ENCODE measurements at regions not wholly inside any gene's neighbourhood (a gene's known extent, or its start where the extent isn't known, plus 50 kb on each side); places are given as distances from the start of the nearest gene placed in this dataset.

GRCh38 chr19:30762651-30763050, 390.5 kb downstream of the ZNF536 start:
- Histone ChIP-seq H3K27me3 (replicated peaks; ENCODE audit: control insufficient read depth, insufficient read depth, low read length) (no peaks in the 10 kb centered on the region), H3K4me3 (replicated peaks; ENCODE audit: low read depth, low read length) (no peak overlapping the region), H3K36me3 (ENCODE audit: control insufficient read depth, insufficient read depth, low read length) (no peaks in the 10 kb centered on the region)
- TF ChIP-seq CTCF (IDR thresholded peaks at IDR 0.05; ENCODE audit: insufficient read depth, low read length, poor library complexity, severe bottlenecking): no peak
- no peak for DNase-seq (ENCODE audit: extremely low read depth, insufficient read length)

- DNase-seq (ENCODE audit: extremely low read depth, insufficient read length): no peak
- Histone ChIP-seq H3K4me3 (replicated peaks; ENCODE audit: low read depth, low read length) (no peak overlapping the region), H3K27me3 (replicated peaks; ENCODE audit: control insufficient read depth, insufficient read depth, low read length) (no peaks in the 10 kb centered on the region), H3K36me3 (ENCODE audit: control insufficient read depth, insufficient read depth, low read length) (no peaks in the 10 kb centered on the region)
- TF ChIP-seq CTCF (IDR thresholded peaks at IDR 0.05; ENCODE audit: insufficient read depth, low read length, poor library complexity, severe bottlenecking): no peak
Measured at GRCh38 chr19:30760014-30760413, 387.8 kb downstream of the ZNF536 start.

- no peak for TF ChIP-seq CTCF (IDR thresholded peaks at IDR 0.05; ENCODE audit: insufficient read depth, low read length, poor library complexity, severe bottlenecking)
- Histone ChIP-seq H3K36me3 (ENCODE audit: control insufficient read depth, insufficient read depth, low read length) (no peaks in the 10 kb centered on the region), H3K27me3 (replicated peaks; ENCODE audit: control insufficient read depth, insufficient read depth, low read length) (no peaks in the 10 kb centered on the region), H3K4me3 (replicated peaks; ENCODE audit: low read depth, low read length) (no peak overlapping the region)
- no peak for DNase-seq (ENCODE audit: extremely low read depth, insufficient read length)
Measured at GRCh38 chr19:30757837-30758617, 385.8 kb downstream of the ZNF536 start.

- no peaks in the 10 kb centered on the region for H3K36me3 ChIP-seq (ENCODE audit: control insufficient read depth, insufficient read depth, low read length)
- H3K4me3 ChIP-seq (replicated peaks; ENCODE audit: low read depth, low read length): no peak overlapping the region
- TF ChIP-seq CTCF (IDR thresholded peaks at IDR 0.05; ENCODE audit: insufficient read depth, low read length, poor library complexity, severe bottlenecking): no peak
- no peak for DNase-seq (ENCODE audit: extremely low read depth, insufficient read length)
- H3K27me3 ChIP-seq (replicated peaks; ENCODE audit: control insufficient read depth, insufficient read depth, low read length): no peaks in the 10 kb centered on the region
Measured at GRCh38 chr19:30757104-30757836, 385.1 kb downstream of the ZNF536 start.

- no peak for DNase-seq (ENCODE audit: extremely low read depth, insufficient read length)
- no peak for TF ChIP-seq CTCF (IDR thresholded peaks at IDR 0.05; ENCODE audit: insufficient read depth, low read length, poor library complexity, severe bottlenecking)
Measured at GRCh38 chr19:30755581-30755980, 383.4 kb downstream of the ZNF536 start.

More at GRCh38 chr19:30755581-30755980, 383.4 kb downstream of the ZNF536 start:
- Histone ChIP-seq H3K27me3 (replicated peaks; ENCODE audit: control insufficient read depth, insufficient read depth, low read length) (no peaks in the 10 kb centered on the region), H3K36me3 (ENCODE audit: control insufficient read depth, insufficient read depth, low read length) (no peaks in the 10 kb centered on the region), H3K4me3 (replicated peaks; ENCODE audit: low read depth, low read length) (no peak overlapping the region)
